Fibroblast of villous mesenchyme (primary cell): ENCODE measurements at regions not wholly inside any gene's neighbourhood (a gene's known extent, or its start where the extent isn't known, plus 50 kb on each side); places are given as distances from the start of the nearest gene placed in this dataset.

Experiments
- DNase-seq: peaks from one replicate; pipeline ENCODE4 v3.0.0-alpha.2; 2010; ENCODE audit warnings: low read depth
- H3K4me3 ChIP-seq: 2 replicates; pipeline ENCODE4 v1.5.1; 2011; ENCODE audit warnings: low read depth, mild to moderate bottlenecking, low read length
- CTCF ChIP-seq: IDR thresholded peaks from 2 replicates; pipeline ENCODE4 v1.5.1; 2012; ENCODE audit warnings: low read depth, mild to moderate bottlenecking, low read length; ENCODE audit not compliant: insufficient read depth

- H3K4me3 ChIP-seq: no peak overlapping the region
- DNase-seq: no peak
- TF ChIP-seq CTCF: no peak
Observed at GRCh38 chr7:113175525-113176104, 57.3 kb upstream of the SMIM30 start.

GRCh38 chr7:113172726-113173125, 54.4 kb upstream of the SMIM30 start:
- no peak for TF ChIP-seq CTCF
- H3K4me3 ChIP-seq: no peak overlapping the region
- no peak for DNase-seq

- DNase-seq: no peak
- no peak for TF ChIP-seq CTCF
- H3K4me3 ChIP-seq: no peak overlapping the region
Observed at GRCh38 chr7:113170591-113170990, 52.2 kb upstream of the SMIM30 start.
